Immature natural killer cell (primary cell): ENCODE measurements at regions not wholly inside any gene's neighbourhood (a gene's known extent, or its start where the extent isn't known, plus 50 kb on each side); places are given as distances from the start of the nearest gene placed in this dataset.
"Not testable (repeated sequence)": the region's sequence is repeated elsewhere in the genome, so short reads cannot be mapped to it uniquely, and the experiment has no call there.

Source experiments
- DNase-seq, 3 donors: peaks; one replicate each; pipeline ENCODE4 v3.0.0; 2022; ENCODE audit warnings: mixed read lengths in 1 of 3
- H3K27ac Mint-ChIP-seq, 6 donors: one replicate each; pipeline ENCODE4 v1.8.0; 2020; ENCODE audit warnings: mixed read lengths in 6 of 6, mild to moderate bottlenecking in 5 of 6, inconsistent platforms in 4 of 6, moderate library complexity in 3 of 6
- H3K27me3 Mint-ChIP-seq, 3 donors: one replicate each; pipeline ENCODE4 v1.8.0; 2020 to 2021; ENCODE audit warnings: low read depth in 3 of 3, mild to moderate bottlenecking in 3 of 3, mixed read lengths in 3 of 3, moderate library complexity in 3 of 3, inconsistent platforms in 1 of 3
- H3K36me3 Mint-ChIP-seq, 3 donors: one replicate each; pipeline ENCODE4 v1.8.0; 2020; ENCODE audit warnings: mixed read lengths in 3 of 3, inconsistent platforms in 2 of 3, mild to moderate bottlenecking in 2 of 3
- H3K4me1 Mint-ChIP-seq, 2 donors: one replicate each; pipeline ENCODE4 v1.8.0; 2020; ENCODE audit warnings: inconsistent platforms in 2 of 2, mild to moderate bottlenecking in 2 of 2, mixed read lengths in 2 of 2, moderate library complexity in 1 of 2
- H3K4me3 Mint-ChIP-seq, 5 donors: one replicate each; pipeline ENCODE4 v1.8.0; 2020; ENCODE audit warnings: mild to moderate bottlenecking in 5 of 5, mixed read lengths in 5 of 5, inconsistent platforms in 3 of 5, moderate library complexity in 3 of 5
- H3K9me3 Mint-ChIP-seq, 6 donors: one replicate each; pipeline ENCODE4 v1.8.0; 2020; ENCODE audit warnings: mild to moderate bottlenecking in 6 of 6, mixed read lengths in 6 of 6, inconsistent platforms in 4 of 6, moderate library complexity in 3 of 6

DNA sequence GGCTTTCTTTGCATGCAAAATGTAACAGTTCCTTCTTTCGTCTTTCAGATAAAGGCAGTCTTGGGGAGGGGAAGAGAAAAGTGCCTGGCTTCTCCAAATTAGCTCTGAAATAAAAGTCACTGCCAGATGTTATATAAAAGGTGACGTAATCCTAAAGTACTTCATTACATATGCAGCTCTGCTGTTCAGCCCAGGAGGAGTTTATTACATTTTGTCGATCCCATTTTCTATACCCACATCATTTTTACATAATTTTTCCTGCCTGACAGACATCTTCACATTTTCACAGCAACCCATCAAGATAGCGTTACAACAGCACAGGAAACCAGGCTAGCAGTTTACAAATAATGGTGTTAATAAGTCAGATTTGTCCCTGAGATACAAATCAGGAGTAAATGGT lies 86.7 kb upstream of the SLC30A5 start:
- Mint-ChIP-seq H3K27me3 (peaks cover 2 to 5% (median 4%) of the 10 kb centered on the region in 3 donors), H3K4me3 (no peak overlapping the region), H3K4me1 (no peaks in the 10 kb centered on the region), H3K36me3 (no peaks in the 10 kb centered on the region), H3K9me3 (no peaks in the 10 kb centered on the region), H3K27ac (no peak overlapping the region)
- DNase-seq, result no peak

DNA sequence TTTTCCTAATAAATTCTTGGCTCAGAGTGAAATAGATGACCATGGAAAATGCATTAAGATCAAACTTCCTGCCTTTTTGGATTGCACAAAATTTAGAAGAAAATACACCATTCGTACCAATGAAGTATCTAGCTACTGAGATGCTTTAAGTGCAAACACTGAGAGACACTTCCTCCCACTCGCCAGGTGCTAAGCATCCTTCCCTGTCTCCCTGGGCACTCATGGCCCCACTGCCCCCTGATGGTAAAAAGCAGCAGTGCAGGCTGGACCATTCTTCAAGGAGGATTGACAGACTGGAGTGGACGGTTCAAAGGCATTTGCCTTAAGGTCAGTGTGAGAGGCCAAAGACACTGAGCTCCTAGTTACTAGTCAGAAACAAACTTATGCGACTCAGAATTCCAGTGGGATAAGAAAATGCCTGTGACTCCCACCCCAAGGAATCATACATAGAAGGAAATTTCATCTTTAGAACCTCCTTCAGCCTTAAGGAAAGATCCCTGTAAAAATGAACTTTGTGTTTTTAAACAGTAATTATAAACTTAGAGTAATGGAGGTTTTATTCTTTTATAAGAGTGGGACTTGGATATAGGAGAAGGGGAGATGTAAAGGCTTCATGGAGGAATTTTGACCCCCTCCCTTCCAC lies 86.0 kb upstream of the SLC30A5 start:
- H3K36me3 Mint-ChIP-seq, result no peaks in the 10 kb centered on the region
- H3K27ac Mint-ChIP-seq, result no peak overlapping the region
- peaks cover 2 to 5% (median 4%) of the 10 kb centered on the region in 3 donors for H3K27me3 Mint-ChIP-seq
- H3K9me3 Mint-ChIP-seq, result no peaks in the 10 kb centered on the region
- H3K4me1 Mint-ChIP-seq, result no peaks in the 10 kb centered on the region
- peak; percentile 23 to 34 (median 33) for DNase-seq
- H3K4me3 Mint-ChIP-seq, result no peak overlapping the region

DNA sequence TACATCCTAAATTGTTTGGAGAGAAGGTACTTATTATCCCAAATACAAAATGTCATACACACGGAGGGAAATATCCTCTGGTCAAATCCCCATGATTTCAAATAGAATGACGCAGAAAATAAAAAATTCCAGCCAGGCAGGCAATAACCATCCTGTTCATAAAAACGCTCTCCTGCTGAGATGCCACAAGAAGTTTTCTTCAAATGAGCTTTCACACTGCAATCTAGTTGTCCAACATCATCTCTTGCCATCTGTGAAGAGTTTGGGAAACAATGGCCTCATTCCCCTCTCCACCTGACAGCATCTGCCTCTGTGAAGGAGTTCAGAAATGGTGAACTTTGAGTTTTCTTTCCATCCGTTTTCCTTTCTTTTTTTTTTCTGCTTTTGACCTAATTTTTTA lies 83.3 kb upstream of the SLC30A5 start:
- no peaks in the 10 kb centered on the region for H3K4me1 Mint-ChIP-seq
- peaks cover 0 to 3% (median 0%) of the 10 kb centered on the region in 6 donors for H3K9me3 Mint-ChIP-seq
- H3K27me3 Mint-ChIP-seq, result peaks cover 2 to 5% (median 4%) of the 10 kb centered on the region in 3 donors
- H3K27ac Mint-ChIP-seq, result no peak overlapping the region
- H3K4me3 Mint-ChIP-seq, result no peak overlapping the region
- no peaks in the 10 kb centered on the region for H3K36me3 Mint-ChIP-seq
- no peak for DNase-seq

DNA sequence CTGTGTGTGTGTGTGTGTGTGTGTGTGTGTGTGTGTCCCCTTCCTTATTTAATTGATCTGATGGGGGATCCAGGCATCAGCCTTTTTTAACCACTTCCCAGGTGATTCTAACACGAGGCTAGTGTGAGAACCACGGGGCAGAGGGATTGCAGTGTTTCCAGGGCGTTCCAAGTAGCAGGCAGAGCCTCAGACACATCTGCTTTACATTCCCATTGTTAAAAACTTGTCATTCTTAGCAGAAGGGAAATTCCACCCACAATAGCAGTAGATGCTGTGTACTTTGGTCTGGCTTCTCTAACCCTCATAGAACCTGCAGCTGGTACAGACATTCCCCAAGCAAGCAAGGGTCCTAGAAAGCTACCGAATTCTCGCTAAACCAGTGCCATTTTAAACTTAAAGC lies 81.9 kb upstream of the SLC30A5 start:
- no peaks in the 10 kb centered on the region for H3K36me3 Mint-ChIP-seq

DNA sequence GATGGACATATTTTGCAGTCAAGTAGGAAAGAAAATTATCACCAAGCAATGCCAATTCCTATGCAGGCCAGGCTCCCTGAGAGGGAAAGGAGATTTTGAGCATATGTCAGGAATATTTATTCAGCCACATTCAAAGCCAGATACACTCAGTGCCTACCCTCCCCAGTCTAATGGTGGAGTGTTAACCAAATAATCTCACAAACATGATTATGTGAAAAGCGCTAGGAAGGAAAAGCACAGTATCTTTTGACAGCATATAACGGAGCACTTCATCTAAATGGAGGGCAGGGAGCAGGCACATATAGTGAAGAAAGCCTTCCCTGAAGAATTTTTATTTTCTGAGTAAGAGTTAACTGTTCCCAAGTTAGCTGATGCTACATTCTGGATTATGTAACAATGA lies 80.3 kb upstream of the SLC30A5 start:
- no peak overlapping the region for H3K27ac Mint-ChIP-seq
- DNase-seq, result no peak
- H3K36me3 Mint-ChIP-seq, result no peaks in the 10 kb centered on the region
- peaks cover 0 to 3% (median 0%) of the 10 kb centered on the region in 6 donors for H3K9me3 Mint-ChIP-seq
- H3K4me3 Mint-ChIP-seq, result no peak overlapping the region
- peaks cover 2 to 4% (median 2%) of the 10 kb centered on the region in 3 donors for H3K27me3 Mint-ChIP-seq
- H3K4me1 Mint-ChIP-seq, result no peaks in the 10 kb centered on the region

More for the DNA sequence above, 81.9 kb upstream of the SLC30A5 start:
- H3K9me3 Mint-ChIP-seq, result peaks cover 0 to 3% (median 0%) of the 10 kb centered on the region in 6 donors
- H3K27me3 Mint-ChIP-seq, result peaks cover 2 to 5% (median 4%) of the 10 kb centered on the region in 3 donors
- no peak overlapping the region for H3K4me3 Mint-ChIP-seq
- DNase-seq, result no peak
- H3K4me1 Mint-ChIP-seq, result no peaks in the 10 kb centered on the region
- no peak overlapping the region for H3K27ac Mint-ChIP-seq

DNA sequence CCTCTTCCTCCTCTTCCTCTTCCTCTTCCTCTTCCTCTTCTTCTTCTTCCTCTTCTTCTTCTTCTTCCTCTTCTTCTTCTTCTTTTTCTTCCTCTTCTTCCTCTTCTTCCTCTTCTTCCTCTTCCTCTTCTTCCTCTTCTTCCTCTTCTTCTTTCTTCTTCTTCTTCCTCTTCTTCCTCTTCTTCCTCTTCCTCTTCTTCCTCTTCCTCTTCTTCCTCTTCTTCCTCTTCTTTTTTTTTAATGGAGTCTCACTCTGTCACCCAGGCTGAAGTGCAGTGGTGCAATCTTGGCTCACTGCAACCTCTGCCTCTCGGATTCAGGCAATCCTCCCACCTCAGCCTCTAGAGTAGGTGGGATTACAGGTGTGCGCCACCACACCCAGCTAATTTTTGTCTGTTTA lies 79.8 kb upstream of the SLC30A5 start:
- DNase-seq, H3K9me3 Mint-ChIP-seq, H3K27ac Mint-ChIP-seq, H3K27me3 Mint-ChIP-seq, H3K36me3 Mint-ChIP-seq, H3K4me3 Mint-ChIP-seq, H3K4me1 Mint-ChIP-seq: not testable (repeated sequence)

DNA sequence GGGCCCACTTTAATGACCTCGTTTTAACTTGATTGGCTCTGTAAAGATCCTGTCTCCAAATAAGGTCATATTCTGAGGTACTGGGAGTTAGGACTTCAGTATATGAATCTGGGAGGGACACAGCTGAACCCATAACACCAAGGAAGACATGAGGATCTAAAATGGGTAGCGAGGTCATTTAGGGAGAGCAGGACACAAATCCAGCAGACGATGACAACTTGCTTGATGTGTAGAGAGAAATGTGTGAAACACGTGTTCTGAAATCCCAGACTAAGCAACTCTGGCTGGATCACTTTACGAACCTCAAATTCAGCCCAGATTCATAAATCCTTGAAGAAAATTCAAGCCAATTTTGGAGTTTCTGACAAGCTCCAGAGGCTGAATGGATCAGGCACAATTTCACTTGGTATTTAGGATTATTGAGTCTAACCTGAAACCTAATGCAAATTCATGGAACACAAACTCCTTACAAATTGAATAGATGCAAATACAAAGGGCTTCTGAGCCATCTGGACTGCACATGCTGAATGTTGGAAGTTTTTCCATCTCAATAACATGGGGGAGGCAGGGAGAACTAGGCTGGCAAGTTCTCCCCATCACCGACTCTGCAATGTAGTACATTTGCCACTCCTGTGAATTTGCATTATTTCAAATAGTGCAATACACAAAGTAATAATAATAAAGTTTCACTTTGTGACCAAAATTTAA lies 74.0 kb upstream of the SLC30A5 start:
- Mint-ChIP-seq H3K36me3 (no peaks in the 10 kb centered on the region), H3K9me3 (no peaks in the 10 kb centered on the region), H3K4me3 (no peak overlapping the region), H3K27ac (no peak overlapping the region), H3K27me3 (peaks cover 0 to 12% (median 5%) of the 10 kb centered on the region in 3 donors), H3K4me1 (no peaks in the 10 kb centered on the region)
- DNase-seq, result no peak

DNA sequence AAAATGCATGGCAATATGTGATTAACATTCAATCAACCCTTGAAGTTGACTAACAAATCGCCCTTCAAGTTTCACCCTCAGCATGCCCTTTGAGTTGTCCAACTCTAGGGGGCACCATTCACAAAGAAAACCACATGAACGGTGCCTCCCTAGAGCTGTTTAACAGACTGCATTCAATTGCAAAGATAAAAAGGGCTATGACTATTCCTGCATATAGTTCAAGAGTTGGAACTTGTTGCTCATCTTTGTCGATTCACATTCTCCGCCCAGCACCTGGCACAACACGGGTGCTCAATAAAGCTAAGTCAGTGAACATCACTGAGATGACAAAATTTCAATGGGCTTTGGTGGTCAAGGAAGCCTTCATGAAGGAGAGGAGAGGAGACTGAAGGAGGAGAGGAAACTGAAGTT lies 69.6 kb upstream of the SLC30A5 start:
- H3K4me3 Mint-ChIP-seq, result no peak overlapping the region
- no peaks in the 10 kb centered on the region for H3K9me3 Mint-ChIP-seq
- no peaks in the 10 kb centered on the region for H3K36me3 Mint-ChIP-seq
- peaks cover 0 to 12% (median 5%) of the 10 kb centered on the region in 3 donors for H3K27me3 Mint-ChIP-seq
- no peak for DNase-seq
- no peaks in the 10 kb centered on the region for H3K4me1 Mint-ChIP-seq
- no peak overlapping the region for H3K27ac Mint-ChIP-seq

GRCh38 chr5:69029292-69029691 lies 64.5 kb upstream of the SLC30A5 start:
- H3K27ac Mint-ChIP-seq, result no peak overlapping the region
- H3K27me3 Mint-ChIP-seq, result peaks cover 0 to 3% (median 2%) of the 10 kb centered on the region in 3 donors
- no peaks in the 10 kb centered on the region for H3K4me1 Mint-ChIP-seq
- no peaks in the 10 kb centered on the region for H3K9me3 Mint-ChIP-seq
- H3K36me3 Mint-ChIP-seq, result no peaks in the 10 kb centered on the region
- no peak for DNase-seq
- no peak overlapping the region for H3K4me3 Mint-ChIP-seq

DNA sequence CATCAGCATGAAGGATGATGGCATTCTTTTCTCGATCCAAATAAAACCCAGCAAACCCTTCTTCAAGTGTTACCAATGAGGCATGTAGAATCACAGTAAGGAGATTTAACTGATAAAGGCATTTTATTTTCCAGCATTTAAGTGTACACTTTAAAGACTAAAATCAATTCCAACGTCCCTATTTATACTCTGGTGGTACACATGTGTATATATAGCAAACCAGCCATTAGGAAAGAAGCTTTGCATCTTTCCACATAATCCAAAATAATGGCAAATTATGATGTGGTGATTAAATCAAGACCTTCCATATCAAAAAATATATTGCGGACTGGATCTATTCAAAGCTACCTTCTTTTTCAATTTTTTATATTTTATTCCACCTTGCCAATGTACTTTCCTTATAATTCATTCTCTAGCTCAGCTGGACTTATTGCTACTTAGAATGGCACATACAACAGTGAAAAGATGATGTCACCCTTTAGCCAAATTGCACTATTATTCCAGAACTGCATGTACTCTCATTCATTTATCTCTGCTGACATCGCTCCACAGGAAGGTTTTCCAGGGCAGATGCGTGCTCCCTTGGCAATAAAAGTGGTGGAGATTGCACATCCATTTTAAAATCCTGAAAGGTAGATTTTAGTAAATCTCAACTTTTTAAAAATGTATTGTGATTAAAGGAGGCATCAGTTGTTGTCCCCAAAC lies 63.3 kb upstream of the SLC30A5 start:
- no peak overlapping the region for H3K4me3 Mint-ChIP-seq
- peaks cover 0 to 2% (median 1%) of the 10 kb centered on the region in 3 donors for H3K27me3 Mint-ChIP-seq
- no peaks in the 10 kb centered on the region for H3K36me3 Mint-ChIP-seq
- no peaks in the 10 kb centered on the region for H3K4me1 Mint-ChIP-seq
- no peak for DNase-seq
- no peaks in the 10 kb centered on the region for H3K9me3 Mint-ChIP-seq
- H3K27ac Mint-ChIP-seq, result no peak overlapping the region

DNA sequence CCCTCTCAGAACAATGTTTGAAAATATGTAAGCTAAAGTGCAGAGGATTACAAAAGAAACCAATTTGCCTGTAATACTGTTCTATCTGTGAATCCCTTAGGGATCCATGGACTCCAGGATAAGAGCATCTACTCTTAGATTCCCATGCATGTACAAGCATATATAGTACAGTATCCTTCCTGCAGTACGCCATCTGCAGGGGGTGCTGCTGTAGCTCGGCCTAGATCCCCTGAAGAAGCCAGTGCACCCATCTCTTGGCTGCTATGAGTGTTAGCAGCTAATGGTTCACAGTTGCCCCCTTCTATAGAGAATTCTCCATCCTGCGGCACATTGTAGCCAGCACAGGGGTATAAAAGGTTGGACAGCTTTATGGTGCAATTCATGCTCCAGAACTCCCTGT lies 61.8 kb upstream of the SLC30A5 start:
- Mint-ChIP-seq H3K4me1 (no peaks in the 10 kb centered on the region), H3K4me3 (no peak overlapping the region), H3K9me3 (no peaks in the 10 kb centered on the region), H3K27me3 (peaks cover 0 to 2% (median 0%) of the 10 kb centered on the region in 3 donors), H3K27ac (no peak overlapping the region), H3K36me3 (no peaks in the 10 kb centered on the region)
- DNase-seq, result no peak

DNA sequence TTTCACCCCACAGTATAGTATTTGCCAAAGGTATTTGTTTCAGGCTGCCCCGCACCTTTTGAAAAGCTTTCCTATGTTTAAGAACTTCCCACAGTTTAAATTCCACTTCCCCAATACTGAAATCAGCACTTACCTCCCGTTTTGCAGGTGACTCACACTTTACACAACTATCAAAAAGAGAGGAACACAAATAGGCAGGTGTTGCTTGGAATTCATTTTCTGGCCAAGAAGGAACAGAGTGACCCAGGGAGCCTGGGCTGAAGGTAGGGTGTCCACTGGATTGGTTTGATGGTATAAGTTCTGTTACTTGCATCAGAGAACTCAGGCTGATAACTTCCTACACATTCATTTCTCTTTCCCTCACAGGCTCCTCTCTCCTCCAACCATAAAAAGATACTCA lies 60.1 kb upstream of the SLC30A5 start:
- no peaks in the 10 kb centered on the region for H3K36me3 Mint-ChIP-seq
- no peak for DNase-seq
- H3K9me3 Mint-ChIP-seq, result no peaks in the 10 kb centered on the region
- no peaks in the 10 kb centered on the region for H3K4me1 Mint-ChIP-seq
- peaks cover 0 to 2% (median 0%) of the 10 kb centered on the region in 3 donors for H3K27me3 Mint-ChIP-seq
- H3K27ac Mint-ChIP-seq, result no peak overlapping the region
- no peak overlapping the region for H3K4me3 Mint-ChIP-seq

- no peaks in the 10 kb centered on the region for H3K4me1 Mint-ChIP-seq
- no peak overlapping the region for H3K4me3 Mint-ChIP-seq
- no peak for DNase-seq
- H3K36me3 Mint-ChIP-seq, result no peaks in the 10 kb centered on the region
- no peak overlapping the region for H3K27ac Mint-ChIP-seq
- H3K9me3 Mint-ChIP-seq, result no peaks in the 10 kb centered on the region
- peaks cover 0 to 2% (median 0%) of the 10 kb centered on the region in 3 donors for H3K27me3 Mint-ChIP-seq
Observed at GRCh38 chr5:69034898-69035297, 58.9 kb upstream of the SLC30A5 start.

DNA sequence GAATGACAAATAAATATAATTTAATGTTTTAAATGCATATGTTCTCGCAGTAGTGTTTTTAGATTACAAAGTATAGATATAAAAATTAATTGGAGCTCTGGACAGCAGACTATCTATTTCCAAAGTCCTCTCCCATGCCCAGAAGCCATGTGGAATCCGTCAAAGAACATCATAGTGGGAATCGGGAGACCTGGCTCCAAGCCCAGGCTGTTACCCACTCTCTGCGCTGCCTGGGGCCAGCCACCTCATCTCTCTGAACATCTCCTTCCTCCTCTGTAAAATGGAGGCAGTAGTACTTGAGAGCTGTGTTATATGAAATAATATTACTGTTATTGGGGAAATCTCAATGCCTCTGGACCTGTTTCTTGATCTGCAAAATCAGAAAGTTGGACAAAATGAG lies 58.1 kb upstream of the SLC30A5 start:
- Mint-ChIP-seq H3K4me3 (no peak overlapping the region), H3K27me3 (peaks cover 0 to 2% (median 0%) of the 10 kb centered on the region in 3 donors), H3K4me1 (no peaks in the 10 kb centered on the region), H3K27ac (no peak overlapping the region), H3K36me3 (no peaks in the 10 kb centered on the region), H3K9me3 (no peaks in the 10 kb centered on the region)
- DNase-seq, result no peak
